ENCODE measurements at regions not wholly inside any gene's neighbourhood (a gene's known extent, or its start where the extent isn't known, plus 50 kb on each side); places are given as distances from the start of the nearest gene placed in this dataset.
A peak's percentile ranks its signal among the peaks of the same experiment; 100 is the strongest.
"Not testable (repeated sequence)": the region's sequence is repeated elsewhere in the genome, so short reads cannot be mapped to it uniquely, and the experiment has no call there.

DNA sequence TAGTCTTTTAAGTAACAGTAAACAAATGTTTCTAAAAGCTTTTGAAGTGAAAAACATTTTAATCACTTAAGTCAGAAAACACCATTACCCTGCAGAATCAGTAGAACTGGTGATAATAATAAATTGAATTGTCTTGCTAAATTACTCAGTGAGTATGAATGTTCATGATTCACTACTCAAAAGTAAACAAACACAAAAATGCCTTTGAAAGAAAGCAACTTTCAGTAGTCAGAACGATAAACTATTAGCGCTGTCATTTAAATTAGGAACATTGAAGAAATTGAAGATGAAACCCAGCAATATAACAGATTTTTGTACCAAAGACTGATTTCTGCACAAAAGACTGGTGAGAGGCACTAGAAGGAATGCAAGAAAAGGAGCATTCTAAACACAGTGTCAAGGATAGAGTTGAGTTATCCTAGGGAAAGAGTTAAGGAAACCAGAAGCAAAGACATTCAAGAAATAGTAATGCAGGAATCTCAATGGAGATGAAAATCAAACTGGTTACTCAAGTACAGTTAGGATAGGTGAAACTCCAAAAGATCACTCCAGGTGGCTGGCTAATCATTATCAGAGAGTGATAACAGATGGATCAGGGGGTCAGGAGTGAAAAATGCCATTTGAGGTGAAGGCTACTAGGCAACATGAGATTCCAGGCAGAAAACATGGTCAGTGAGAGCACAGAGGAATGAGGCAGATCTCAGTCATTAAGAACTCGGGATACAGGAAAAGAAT lies 77.4 kb upstream of the ALG10 start:
- Histone ChIP-seq H3K27me3 (ENCODE audit: low read length) (no peaks in the 10 kb centered on the region), H3K4me2 (ENCODE audit: low read length) (peak overlapping the region; percentile 61), H3K9me3 (ENCODE audit: low read length) (no peaks in the 10 kb centered on the region), H3K9me2 (replicated peaks; ENCODE audit: low read length) (no peaks in the 10 kb centered on the region), H3K4me3 (ENCODE audit: low read length) (no peak overlapping the region), H3K9ac (ENCODE audit: low read length) (no peak overlapping the region), H4K20me1 (ENCODE audit: low read length) (no peaks in the 10 kb centered on the region), H3F3A (ENCODE audit: low read length, unreplicated experiment) (no peaks in the 10 kb centered on the region), H2AFZ (ENCODE audit: low read length) (peak overlapping the region; percentile 60; the same call in 1 of the 2 replicates), H3K27ac (ENCODE audit: low read length) (no peak overlapping the region), H3K79me2 (ENCODE audit: low read length) (no peaks in the 10 kb centered on the region), H3K36me3 (ENCODE audit: low read depth, low read length) (no peaks in the 10 kb centered on the region; the same call in 1 of the 2 replicates), H3K4me1 (ENCODE audit: insufficient read depth, low read length) (peaks cover 16% of the 10 kb centered on the region)
- DNase-seq, result peak; percentile 56
- ATAC-seq, result peak; percentile 73
- CTCF ChIA-PET, result no interaction called here
- TF ChIP-seq, protein P1, sequence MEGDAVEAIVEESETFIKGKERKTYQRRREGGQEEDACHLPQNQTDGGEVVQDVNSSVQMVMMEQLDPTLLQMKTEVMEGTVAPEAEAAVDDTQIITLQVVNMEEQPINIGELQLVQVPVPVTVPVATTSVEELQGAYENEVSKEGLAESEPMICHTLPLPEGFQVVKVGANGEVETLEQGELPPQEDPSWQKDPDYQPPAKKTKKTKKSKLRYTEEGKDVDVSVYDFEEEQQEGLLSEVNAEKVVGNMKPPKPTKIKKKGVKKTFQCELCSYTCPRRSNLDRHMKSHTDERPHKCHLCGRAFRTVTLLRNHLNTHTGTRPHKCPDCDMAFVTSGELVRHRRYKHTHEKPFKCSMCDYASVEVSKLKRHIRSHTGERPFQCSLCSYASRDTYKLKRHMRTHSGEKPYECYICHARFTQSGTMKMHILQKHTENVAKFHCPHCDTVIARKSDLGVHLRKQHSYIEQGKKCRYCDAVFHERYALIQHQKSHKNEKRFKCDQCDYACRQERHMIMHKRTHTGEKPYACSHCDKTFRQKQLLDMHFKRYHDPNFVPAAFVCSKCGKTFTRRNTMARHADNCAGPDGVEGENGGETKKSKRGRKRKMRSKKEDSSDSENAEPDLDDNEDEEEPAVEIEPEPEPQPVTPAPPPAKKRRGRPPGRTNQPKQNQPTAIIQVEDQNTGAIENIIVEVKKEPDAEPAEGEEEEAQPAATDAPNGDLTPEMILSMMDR (conservative IDR thresholded peaks at IDR 0.05; ENCODE audit: low read depth, low read length), result no peak
- TF ChIP-seq EZH2phosphoT487 (IDR thresholded peaks at IDR 0.05; ENCODE audit: borderline replicate concordance, low read length), result no peak
- no peak for TF ChIP-seq EZH2 (IDR thresholded peaks at IDR 0.05; ENCODE audit: low read length, unreplicated experiment)
- no TSS peak for BruUV-seq (replicated peaks)
- intact Hi-C loops (cut with micrococcal nuclease), result no loop called here
- POLR2A ChIA-PET (ENCODE audit: unreplicated experiment), result no interaction called here

DNA sequence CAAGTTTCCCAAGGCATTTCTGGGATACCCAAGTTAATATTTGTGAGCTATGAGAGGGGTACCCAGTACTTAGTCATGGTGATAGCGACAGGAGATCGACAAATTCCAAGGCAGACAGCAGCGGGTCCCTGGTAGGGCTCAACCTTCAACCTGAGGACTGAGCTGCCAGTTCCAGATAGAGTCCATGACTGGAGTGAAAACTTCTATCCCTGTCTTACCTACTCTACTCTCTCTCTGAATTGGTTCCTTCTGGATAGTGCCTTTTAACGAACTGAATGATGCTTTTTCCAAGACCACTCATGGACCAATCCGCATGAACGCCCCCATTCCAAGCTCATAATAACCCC lies 76.9 kb upstream of the ALG10 start:
- CTCF ChIA-PET, result no interaction called here
- DNase-seq (no peak), ATAC-seq (no peak)
- Histone ChIP-seq H3K27ac (ENCODE audit: low read length) (no peak overlapping the region), H3K27me3 (ENCODE audit: low read length) (no peaks in the 10 kb centered on the region), H3K4me2 (ENCODE audit: low read length) (no peak overlapping the region), H3K9ac (ENCODE audit: low read length) (no peak overlapping the region), H3F3A (ENCODE audit: low read length, unreplicated experiment) (no peaks in the 10 kb centered on the region), H3K4me3 (ENCODE audit: low read length) (no peak overlapping the region), H3K4me1 (ENCODE audit: insufficient read depth, low read length) (peaks cover 16% of the 10 kb centered on the region), H3K9me2 (replicated peaks; ENCODE audit: low read length) (no peaks in the 10 kb centered on the region), H4K20me1 (ENCODE audit: low read length) (no peaks in the 10 kb centered on the region), H2AFZ (ENCODE audit: low read length) (peak overlapping the region; percentile 60; the same call in 1 of the 2 replicates), H3K36me3 (ENCODE audit: low read depth, low read length) (no peaks in the 10 kb centered on the region; the same call in 1 of the 2 replicates), H3K79me2 (ENCODE audit: low read length) (no peaks in the 10 kb centered on the region), H3K9me3 (ENCODE audit: low read length) (no peaks in the 10 kb centered on the region)
- POLR2A ChIA-PET (ENCODE audit: unreplicated experiment), result no interaction called here
- TF ChIP-seq EZH2 (IDR thresholded peaks at IDR 0.05; ENCODE audit: low read length, unreplicated experiment) (no peak), EZH2phosphoT487 (IDR thresholded peaks at IDR 0.05; ENCODE audit: borderline replicate concordance, low read length) (no peak)
- TF ChIP-seq, protein P1 (conservative IDR thresholded peaks at IDR 0.05; ENCODE audit: low read depth, low read length), result no peak
- intact Hi-C loops (cut with micrococcal nuclease), result no loop called here
- no TSS peak for BruUV-seq (replicated peaks)

DNA sequence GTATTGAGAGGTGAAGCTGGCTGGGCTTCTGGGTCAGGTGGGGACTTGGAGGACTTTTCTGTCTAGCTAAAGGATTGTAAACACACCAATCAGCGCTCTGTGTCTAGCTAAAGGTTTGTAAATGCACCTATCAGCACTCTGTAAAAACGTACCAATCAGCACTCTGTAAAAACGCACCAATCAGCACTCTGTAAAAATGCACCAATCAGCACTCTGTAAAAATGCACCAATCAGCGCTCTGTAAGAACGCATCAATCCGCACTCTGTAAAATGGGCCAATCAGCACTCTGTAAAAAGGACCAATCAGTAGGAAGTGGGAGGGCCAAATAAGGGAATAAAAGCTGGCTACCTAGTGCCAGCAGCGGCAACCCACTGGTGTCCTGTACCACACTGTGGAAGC lies 56.1 kb upstream of the ALG10 start:
- DNase-seq; H3K4me1 ChIP-seq (ENCODE audit: insufficient read depth, low read length); H3K4me3 ChIP-seq (ENCODE audit: low read length); BruUV-seq (replicated peaks); intact Hi-C loops (cut with micrococcal nuclease); H3K27me3 ChIP-seq (ENCODE audit: low read length); POLR2A ChIA-PET (ENCODE audit: unreplicated experiment); CTCF ChIA-PET; H4K20me1 ChIP-seq (ENCODE audit: low read length); H3K4me2 ChIP-seq (ENCODE audit: low read length); H3K9me3 ChIP-seq (ENCODE audit: low read length); H3F3A ChIP-seq (ENCODE audit: low read length, unreplicated experiment); H3K79me2 ChIP-seq (ENCODE audit: low read length); H3K9me2 ChIP-seq (replicated peaks; ENCODE audit: low read length); H3K27ac ChIP-seq (ENCODE audit: low read length); ATAC-seq; H2AFZ ChIP-seq (ENCODE audit: low read length); H3K9ac ChIP-seq (ENCODE audit: low read length); H3K36me3 ChIP-seq (ENCODE audit: low read depth, low read length): not testable (repeated sequence)

Data from PC-3 (cell line).